DOHH2 (cell line): ENCODE measurements at regions not wholly inside any gene's neighbourhood (a gene's known extent, or its start where the extent isn't known, plus 50 kb on each side); places are given as distances from the start of the nearest gene placed in this dataset.

Experiments
- H3F3A ChIP-seq: fragments of 200-600 bp; sonication (generic), shearing (Covaris generic); 2 replicates; pipeline ENCODE4 v1.6.0; 2016; ENCODE audit warnings: antibody characterized with exemption, mild to moderate bottlenecking; ENCODE audit not compliant: control insufficient read depth, insufficient read depth
- H3K27ac ChIP-seq: fragments of 200-600 bp; sonication (generic); 2 replicates; pipeline ENCODE4 v1.5.1; 2014; ENCODE audit warnings: low read depth, mild to moderate bottlenecking, low read length, moderate library complexity
- H3K27me3 ChIP-seq: fragments of 200-600 bp; sonication (generic); 2 replicates; pipeline ENCODE4 v1.6.1; 2014; ENCODE audit warnings: mild to moderate bottlenecking, low read length, mixed read lengths; ENCODE audit not compliant: control insufficient read depth
- H3K36me3 ChIP-seq: fragments of 200-600 bp; sonication (generic); 2 replicates; pipeline ENCODE4 v1.6.1; 2014; ENCODE audit warnings: mild to moderate bottlenecking, low read length, moderate library complexity, mixed read lengths; ENCODE audit not compliant: control insufficient read depth
- H3K4me1 ChIP-seq: fragments of 200-600 bp; sonication (generic); 2 replicates; pipeline ENCODE4 v1.6.1; 2014; ENCODE audit warnings: mild to moderate bottlenecking, low read length, mixed read lengths; ENCODE audit not compliant: control insufficient read depth
- H3K4me2 ChIP-seq: fragments of 200-600 bp; sonication (generic); 2 replicates; pipeline ENCODE4 v1.6.0; 2014; ENCODE audit warnings: mild to moderate bottlenecking, low read length, moderate library complexity
- H3K4me3 ChIP-seq: fragments of 200-600 bp; sonication (generic); 2 replicates; pipeline ENCODE4 v1.5.1; 2014; ENCODE audit warnings: mild to moderate bottlenecking, low read length, mixed read lengths
- H3K79me2 ChIP-seq: fragments of 200-600 bp; sonication (generic); 2 replicates; pipeline ENCODE4 v1.6.1; 2014; ENCODE audit warnings: mild to moderate bottlenecking, low read length, mixed read lengths; ENCODE audit not compliant: control insufficient read depth
- H3K9me2 ChIP-seq: fragments of 200-600 bp; sonication (generic); replicated peaks from 2 replicates; pipeline ENCODE4 v1.6.1; 2014; ENCODE audit warnings: mild to moderate bottlenecking, low read length, mixed read lengths; ENCODE audit not compliant: control insufficient read depth
- H3K9me3 ChIP-seq: fragments of 200-600 bp; sonication (generic); 2 replicates; pipeline ENCODE4 v1.6.1; 2014; ENCODE audit warnings: antibody characterized with exemption, low read length, mixed read lengths; ENCODE audit not compliant: control insufficient read depth, insufficient read depth
- H4K20me1 ChIP-seq: fragments of 200-600 bp; sonication (generic); 2 replicates; pipeline ENCODE4 v1.6.0; 2014; ENCODE audit warnings: low read depth, mild to moderate bottlenecking, antibody characterized with exemption, low read length, moderate library complexity; ENCODE audit not compliant: control insufficient read depth, insufficient read depth
- CTCF ChIP-seq: fragments of 200-600 bp; sonication (generic); IDR thresholded peaks from one replicate; pipeline ENCODE4 v1.5.1; 2014; ENCODE audit warnings: antibody characterized with exemption, mild to moderate bottlenecking, low read depth, low read length; ENCODE audit not compliant: poor library complexity, severe bottlenecking
- EZH2phosphoT487 ChIP-seq: fragments of 200-600 bp; sonication (generic); IDR thresholded peaks from 2 replicates; pipeline ENCODE4 v1.6.1; 2017; ENCODE audit warnings: borderline replicate concordance, mild to moderate bottlenecking, antibody characterized with exemption, low read length, moderate library complexity, mixed read lengths

- Histone ChIP-seq H4K20me1 (no peaks in the 10 kb centered on the region), H3K4me3 (no peak overlapping the region), H3K9me2 (no peaks in the 10 kb centered on the region), H3K9me3 (no peaks in the 10 kb centered on the region), H3K4me1 (no peaks in the 10 kb centered on the region), H3K27ac (no peak overlapping the region), H3K36me3 (no peaks in the 10 kb centered on the region), H3K79me2 (no peaks in the 10 kb centered on the region), H3K4me2 (no peak overlapping the region), H3F3A (no peaks in the 10 kb centered on the region), H3K27me3 (no peaks in the 10 kb centered on the region)
- TF ChIP-seq CTCF (no peak), EZH2phosphoT487 (no peak)
Observed at GRCh38 chr13:108360139-108360538, 90.6 kb downstream of the TNFSF13B start.

- Histone ChIP-seq H3K4me3 (no peak overlapping the region), H3K27ac (no peak overlapping the region), H3K9me2 (no peaks in the 10 kb centered on the region), H3K4me2 (no peak overlapping the region), H3K79me2 (no peaks in the 10 kb centered on the region), H3K27me3 (no peaks in the 10 kb centered on the region), H3K4me1 (no peaks in the 10 kb centered on the region), H3F3A (no peaks in the 10 kb centered on the region), H3K36me3 (no peaks in the 10 kb centered on the region), H4K20me1 (no peaks in the 10 kb centered on the region), H3K9me3 (no peaks in the 10 kb centered on the region)
- TF ChIP-seq CTCF (no peak), EZH2phosphoT487 (no peak)
Observed at GRCh38 chr13:108361769-108362168, 92.3 kb downstream of the TNFSF13B start.

GRCh38 chr13:108363666-108364065 is 94.1 kb downstream of the TNFSF13B start:
- Histone ChIP-seq H4K20me1 (no peaks in the 10 kb centered on the region), H3K4me1 (no peaks in the 10 kb centered on the region), H3K4me2 (no peak overlapping the region), H3K79me2 (no peaks in the 10 kb centered on the region), H3K4me3 (no peak overlapping the region), H3K27ac (no peak overlapping the region), H3F3A (no peaks in the 10 kb centered on the region), H3K27me3 (no peaks in the 10 kb centered on the region), H3K9me3 (no peaks in the 10 kb centered on the region), H3K9me2 (no peaks in the 10 kb centered on the region), H3K36me3 (no peaks in the 10 kb centered on the region)
- TF ChIP-seq CTCF, result no peak
- TF ChIP-seq EZH2phosphoT487, result no peak

GRCh38 chr13:108365255-108365654 is 95.7 kb downstream of the TNFSF13B start:
- TF ChIP-seq CTCF (no peak), EZH2phosphoT487 (no peak)
- H3K36me3 ChIP-seq, result no peaks in the 10 kb centered on the region
- H4K20me1 ChIP-seq, result no peaks in the 10 kb centered on the region
- H3K27me3 ChIP-seq, result no peaks in the 10 kb centered on the region
- no peaks in the 10 kb centered on the region for H3F3A ChIP-seq
- no peak overlapping the region for H3K4me3 ChIP-seq
- no peak overlapping the region for H3K27ac ChIP-seq
- H3K79me2 ChIP-seq, result no peaks in the 10 kb centered on the region
- H3K4me2 ChIP-seq, result no peak overlapping the region
- no peaks in the 10 kb centered on the region for H3K4me1 ChIP-seq
- H3K9me3 ChIP-seq, result no peaks in the 10 kb centered on the region
- no peaks in the 10 kb centered on the region for H3K9me2 ChIP-seq
